ENCODE measurements at regions not wholly inside any gene's neighbourhood (a gene's known extent, or its start where the extent isn't known, plus 50 kb on each side); places are given as distances from the start of the nearest gene placed in this dataset.

DNA sequence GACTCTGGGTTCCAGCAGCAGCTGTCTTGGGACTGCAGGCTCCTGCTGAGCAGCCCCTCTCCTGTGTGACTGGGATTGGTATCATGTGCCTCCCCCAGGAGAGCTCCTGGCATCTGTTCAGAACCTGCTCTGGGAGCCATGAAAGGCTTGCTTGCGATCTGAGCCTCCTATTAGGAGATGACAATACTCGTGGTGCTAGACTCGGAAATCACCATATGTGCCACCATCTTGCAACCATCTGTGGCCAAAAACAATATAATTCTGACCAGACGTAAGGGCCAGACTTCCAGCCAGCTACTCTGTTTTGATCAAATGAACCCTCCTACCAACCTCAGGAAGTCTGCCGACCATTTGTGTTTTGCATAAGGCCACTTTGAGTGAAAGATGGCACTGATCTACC is 484.7 kb downstream of the IRS2 start:
- no peak for TF ChIP-seq EZH2 (IDR thresholded peaks at IDR 0.05)
- TF ChIP-seq POLR2AphosphoS5 (IDR thresholded peaks at IDR 0.05; ENCODE audit: borderline replicate concordance, low read depth, low read length) = no peak
- no peak for TF ChIP-seq FOXP2 (optimal IDR thresholded peaks at IDR 0.05; ENCODE audit: control extremely low read depth, extremely low read length, insufficient read depth)

All from SK-N-MC (cell line).